ENCODE measurements at regions not wholly inside any gene's neighbourhood (a gene's known extent, or its start where the extent isn't known, plus 50 kb on each side); places are given as distances from the start of the nearest gene placed in this dataset.

DNA sequence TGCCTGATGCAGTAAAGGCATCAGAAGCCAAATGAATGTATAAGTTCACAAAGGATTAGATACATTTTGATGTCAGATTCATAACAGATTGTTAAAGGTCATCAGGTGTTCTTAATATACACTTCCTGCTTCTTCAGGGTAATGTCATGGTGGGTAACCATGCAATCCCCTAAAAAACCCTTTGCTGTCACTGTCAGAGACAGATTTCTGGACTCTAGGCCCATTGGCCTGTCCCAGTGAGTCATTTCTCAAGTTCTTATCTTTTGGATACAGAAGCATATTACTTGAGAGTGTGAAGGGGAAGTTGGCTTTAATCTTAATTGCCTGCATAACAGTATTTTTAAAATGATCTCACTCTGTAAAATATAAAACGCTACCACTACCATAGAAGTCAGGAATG lies 895.6 kb upstream of the MAP3K7 start:
- no peaks in the 10 kb centered on the region for H3K36me3 ChIP-seq (ENCODE audit: control insufficient read depth in 2 of 2, extremely low read depth in 1 of 2, insufficient read depth in 2 of 2, low read length in 2 of 2)
- dilution Hi-C loops (cut with MboI; ENCODE audit: extremely low pct_ligation_motif_present, low sequenced_read_pairs), result no loop called here
- no peak overlapping the region for H3K4me2 ChIP-seq (ENCODE audit: control insufficient read depth, extremely low read depth, insufficient read depth, low read depth, low read length)
- no peaks in the 10 kb centered on the region for H3K9me1 ChIP-seq (ENCODE audit: control insufficient read depth, extremely low read depth, insufficient read depth, low read length)
- no peak overlapping the region for H3K9ac ChIP-seq (ENCODE audit: control insufficient read depth, extremely low read depth, insufficient read depth, low read length)
- TF ChIP-seq CTCF (optimal IDR thresholded peaks at IDR 0.05 in 1 of 3, IDR thresholded peaks at IDR 0.05 in 1 of 3, conservative IDR thresholded peaks at IDR 0.05 in 1 of 3; ENCODE audit: extremely low read depth in 1 of 3, insufficient read depth in 2 of 3, low read length in 3 of 3), result no peak
- no peak for TF ChIP-seq EZH2 (IDR thresholded peaks at IDR 0.05; ENCODE audit: low read length)
- no peak overlapping the region for H2AFZ ChIP-seq (ENCODE audit: control insufficient read depth, low read length)
- no peak overlapping the region for H3K27ac ChIP-seq (ENCODE audit: control insufficient read depth, insufficient read depth, low read length)
- no peak for DNase-seq (ENCODE audit: low read depth, low spot score)
- no peaks in the 10 kb centered on the region for H3K79me2 ChIP-seq (ENCODE audit: control insufficient read depth, insufficient read depth, low read length)
- no peak for FAIRE-seq
- no peak overlapping the region for H3K4me3 ChIP-seq (ENCODE audit: control insufficient read depth in 2 of 3, extremely low read depth in 1 of 3, insufficient read depth in 2 of 3, low read depth in 1 of 3, low read length in 3 of 3)
- no peaks in the 10 kb centered on the region for H4K20me1 ChIP-seq (ENCODE audit: control insufficient read depth, extremely low read depth, insufficient read depth, low read length)
- no peaks in the 10 kb centered on the region for H3K9me3 ChIP-seq (ENCODE audit: control insufficient read depth, low read depth, low read length)
- H3K27me3 ChIP-seq (ENCODE audit: control insufficient read depth, extremely low read depth, insufficient read depth, low read length), result no peaks in the 10 kb centered on the region
- no peaks in the 10 kb centered on the region for H3K4me1 ChIP-seq (ENCODE audit: control insufficient read depth, extremely low read depth, insufficient read depth, low read length)

DNA sequence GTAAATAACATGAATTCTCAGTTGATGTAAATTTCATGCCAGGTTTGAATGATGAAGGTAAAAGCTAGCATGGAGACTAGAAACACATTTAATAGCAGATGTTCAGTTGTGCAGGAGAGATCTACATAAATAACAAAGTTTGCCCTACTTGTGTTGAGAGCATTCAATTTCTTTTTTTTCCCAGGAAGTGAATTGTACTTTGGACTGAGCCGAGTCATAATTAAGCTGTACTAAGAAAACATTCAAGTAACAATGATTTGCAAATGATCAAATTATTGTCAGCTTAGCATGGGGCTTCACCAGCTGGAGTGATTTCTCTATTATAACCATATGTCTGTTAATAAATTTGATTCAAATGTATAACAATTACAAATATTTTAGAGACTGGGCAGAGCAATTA lies 893.5 kb upstream of the MAP3K7 start:
- Histone ChIP-seq H3K4me2 (ENCODE audit: control insufficient read depth, extremely low read depth, insufficient read depth, low read depth, low read length) (no peak overlapping the region), H3K9me3 (ENCODE audit: control insufficient read depth, low read depth, low read length) (no peaks in the 10 kb centered on the region), H3K27ac (ENCODE audit: control insufficient read depth, insufficient read depth, low read length) (no peak overlapping the region), H2AFZ (ENCODE audit: control insufficient read depth, low read length) (no peak overlapping the region), H3K9me1 (ENCODE audit: control insufficient read depth, extremely low read depth, insufficient read depth, low read length) (no peaks in the 10 kb centered on the region), H3K9ac (ENCODE audit: control insufficient read depth, extremely low read depth, insufficient read depth, low read length) (no peak overlapping the region), H3K79me2 (ENCODE audit: control insufficient read depth, insufficient read depth, low read length) (no peaks in the 10 kb centered on the region), H4K20me1 (ENCODE audit: control insufficient read depth, extremely low read depth, insufficient read depth, low read length) (no peaks in the 10 kb centered on the region), H3K4me1 (ENCODE audit: control insufficient read depth, extremely low read depth, insufficient read depth, low read length) (peaks cover 4% of the 10 kb centered on the region), H3K27me3 (ENCODE audit: control insufficient read depth, extremely low read depth, insufficient read depth, low read length) (no peaks in the 10 kb centered on the region), H3K36me3 (ENCODE audit: control insufficient read depth in 2 of 2, extremely low read depth in 1 of 2, insufficient read depth in 2 of 2, low read length in 2 of 2) (no peaks in the 10 kb centered on the region), H3K4me3 (ENCODE audit: control insufficient read depth in 2 of 3, extremely low read depth in 1 of 3, insufficient read depth in 2 of 3, low read depth in 1 of 3, low read length in 3 of 3) (no peak overlapping the region)
- FAIRE-seq (no peak), DNase-seq (ENCODE audit: low read depth, low spot score) (no peak)
- dilution Hi-C loops (cut with MboI; ENCODE audit: extremely low pct_ligation_motif_present, low sequenced_read_pairs), result no loop called here
- no peak for TF ChIP-seq CTCF (optimal IDR thresholded peaks at IDR 0.05 in 1 of 3, IDR thresholded peaks at IDR 0.05 in 1 of 3, conservative IDR thresholded peaks at IDR 0.05 in 1 of 3; ENCODE audit: extremely low read depth in 1 of 3, insufficient read depth in 2 of 3, low read length in 3 of 3)
- no peak for TF ChIP-seq EZH2 (IDR thresholded peaks at IDR 0.05; ENCODE audit: low read length)

All from keratinocyte (primary cell).